Right renal cortex interstitium (tissue), 3 donors: ENCODE measurements at regions not wholly inside any gene's neighbourhood (a gene's known extent, or its start where the extent isn't known, plus 50 kb on each side); places are given as distances from the start of the nearest gene placed in this dataset.
"Not testable (repeated sequence)": the region's sequence is repeated elsewhere in the genome, so short reads cannot be mapped to it uniquely, and the experiment has no call there.

ENCODE experiments used
- DNase-seq, 3 donors: peaks; one replicate each; pipeline ENCODE4 v3.0.0-alpha.2; 2013; ENCODE audit warnings: low read depth in 3 of 3, low spot score in 2 of 3

DNA sequence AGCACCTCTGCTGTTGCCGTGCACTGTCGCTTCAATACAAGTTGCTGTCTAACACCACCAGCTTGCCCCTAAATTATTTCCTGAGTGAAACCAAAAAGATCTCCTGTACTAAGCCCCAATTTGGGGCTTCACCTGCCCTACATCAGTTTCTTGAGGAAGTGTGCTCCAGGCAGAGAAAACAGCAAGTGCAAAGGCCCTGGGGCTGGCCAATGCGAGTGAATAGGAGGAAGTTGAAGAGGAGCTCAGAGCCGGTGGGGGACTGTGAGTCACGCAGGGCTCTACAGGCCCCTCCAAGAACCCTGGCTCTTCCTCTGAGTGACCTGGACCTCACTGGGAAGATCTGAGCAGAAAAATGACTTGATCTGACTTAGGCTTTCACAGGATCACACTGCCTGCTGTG is 117.2 kb downstream of the IPO8 start:
- no peak for DNase-seq

DNA sequence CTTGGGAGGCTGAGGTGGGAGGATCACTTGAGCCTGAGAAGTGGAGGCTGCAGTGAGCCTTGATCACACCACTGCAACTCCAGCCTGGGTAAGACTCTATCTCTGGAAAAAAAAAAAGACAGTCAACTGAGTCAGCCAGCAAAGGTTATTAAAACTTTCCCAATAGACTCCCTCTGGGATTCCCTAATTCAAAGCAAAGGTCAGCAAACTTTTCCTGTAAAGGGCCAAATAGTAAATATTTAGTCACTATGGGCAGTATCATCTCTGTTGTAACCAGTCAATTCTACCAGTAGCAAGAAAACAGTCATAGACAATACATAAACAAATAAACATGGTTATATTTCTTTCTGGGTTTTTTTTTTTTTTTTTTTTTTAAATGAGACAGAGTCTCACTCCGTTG is 122.5 kb downstream of the IPO8 start:
- DNase-seq: no peak

DNA sequence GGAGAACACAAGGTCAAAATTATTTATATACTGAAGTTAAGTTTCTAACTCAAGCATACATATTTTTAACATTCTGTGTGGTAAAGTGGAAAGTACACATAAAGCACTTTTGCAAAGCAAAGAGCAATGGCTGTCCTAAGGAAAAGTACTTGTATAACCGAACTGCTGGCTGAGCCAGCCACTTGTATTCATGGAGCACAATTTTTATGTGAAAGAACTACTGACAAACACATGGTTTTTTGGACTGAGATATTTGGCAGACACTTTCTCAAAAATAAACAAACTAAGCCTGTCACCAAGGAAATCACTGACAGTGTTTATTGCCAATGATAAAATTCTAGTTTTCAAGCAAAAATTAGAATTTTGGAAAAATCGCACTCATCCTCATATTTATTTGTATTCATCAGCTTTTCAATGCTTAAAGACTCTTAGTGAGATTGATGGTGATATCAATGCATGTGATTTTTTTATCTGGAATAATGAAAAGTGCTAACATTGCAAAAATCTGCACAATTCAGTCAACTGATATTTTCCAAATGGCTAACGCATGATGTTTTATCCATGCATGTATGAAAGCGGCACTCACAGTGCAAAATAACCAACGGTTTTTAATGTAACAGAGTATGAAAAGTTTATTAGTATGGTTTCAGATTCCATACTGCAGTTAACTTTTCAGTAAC is 125.3 kb downstream of the IPO8 start:
- DNase-seq: no peak

DNA sequence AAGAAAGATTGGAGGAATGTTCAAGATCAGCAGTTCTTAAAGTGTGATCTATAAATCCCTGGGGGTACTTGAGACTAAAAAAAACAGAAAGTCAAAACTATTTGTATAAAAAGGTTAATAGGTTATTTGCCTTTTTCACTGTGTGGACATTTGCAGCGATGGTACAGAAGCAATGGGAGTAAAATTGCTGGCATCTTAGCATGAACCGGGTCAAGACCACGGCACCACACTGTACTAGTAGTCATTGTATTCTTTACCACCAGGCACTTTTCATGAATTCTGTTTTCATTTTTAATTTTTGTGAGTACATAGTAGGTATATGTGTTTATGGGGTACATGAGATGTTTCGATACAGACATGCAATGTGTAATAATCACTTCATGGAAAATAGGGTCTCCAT is 126.2 kb downstream of the IPO8 start:
- DNase-seq: no peak

DNA sequence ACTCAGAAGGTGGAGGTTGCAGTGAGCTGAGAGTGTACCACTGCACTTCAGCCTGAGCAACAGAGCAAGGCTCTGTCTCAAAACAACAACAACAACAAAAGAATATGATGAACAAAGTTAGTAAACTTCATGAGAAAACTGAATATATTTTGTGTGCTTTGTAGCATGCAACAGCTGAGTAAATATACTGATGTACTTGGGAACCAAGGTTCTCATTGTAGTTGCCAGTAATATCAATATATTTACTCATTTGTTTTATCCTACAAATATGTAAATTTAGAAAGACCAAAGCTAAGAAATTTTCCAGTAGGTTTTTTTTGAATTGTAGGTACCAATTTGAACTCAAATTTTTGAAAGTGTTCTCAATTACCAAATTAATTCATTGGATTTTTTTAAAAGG is 127.2 kb downstream of the IPO8 start:
- DNase-seq: no peak

DNA sequence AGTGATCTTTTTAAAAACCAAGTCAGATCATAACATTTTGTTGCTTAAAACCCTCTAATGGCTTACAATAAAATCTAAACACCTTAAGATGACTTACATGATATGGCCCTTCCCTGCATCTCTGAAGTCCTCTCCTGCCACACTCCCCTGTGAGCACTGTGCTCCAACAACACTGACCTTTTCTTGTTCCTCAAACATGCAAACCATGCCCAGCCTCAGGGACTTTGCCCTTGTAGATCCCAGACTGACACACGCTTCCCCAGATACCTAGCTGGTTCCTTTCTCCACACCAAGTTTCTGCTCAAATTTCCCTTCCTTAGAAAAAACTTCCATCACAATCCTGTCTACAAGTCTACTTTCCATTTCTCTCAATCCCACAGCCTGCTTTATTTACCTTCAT is 128.6 kb downstream of the IPO8 start:
- no peak for DNase-seq

DNA sequence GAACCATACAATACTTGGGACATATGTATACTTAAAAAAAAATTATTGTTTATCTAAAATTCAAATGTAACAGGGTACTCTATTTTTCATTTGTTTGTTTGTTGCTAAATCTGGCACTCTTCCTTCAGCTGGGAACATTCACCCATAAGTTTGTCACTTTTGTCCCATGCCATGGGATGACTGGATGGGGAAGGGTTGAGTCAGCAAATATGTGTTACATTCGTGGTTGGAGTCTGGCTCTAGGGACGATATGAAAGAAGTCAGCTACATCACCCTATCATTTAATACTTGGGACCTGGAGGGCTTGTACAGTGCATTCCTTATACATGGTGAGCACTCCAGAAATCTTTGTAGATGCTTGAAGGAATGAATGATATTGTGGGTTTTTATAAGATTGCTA is 131.3 kb downstream of the IPO8 start:
- DNase-seq: no peak

DNA sequence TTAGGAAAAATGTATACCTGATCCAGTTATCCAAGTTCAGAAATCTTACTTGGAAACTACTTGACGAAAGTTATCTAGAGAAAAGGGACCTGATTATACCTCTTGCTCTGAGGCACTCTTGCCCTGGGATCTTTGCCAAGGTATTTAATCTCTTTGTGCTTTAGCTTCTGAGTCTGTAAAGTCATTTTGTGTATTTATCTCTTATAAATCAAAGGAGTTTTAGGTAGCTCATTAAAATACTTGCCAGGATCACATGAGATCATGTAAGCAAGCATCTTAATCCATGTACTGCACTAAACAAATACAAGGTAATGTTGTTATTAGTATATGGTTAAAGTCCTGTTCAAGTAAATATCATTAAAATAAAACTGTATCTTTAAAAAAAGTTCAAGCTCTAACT is 147.5 kb downstream of the IPO8 start:
- no peak for DNase-seq

DNA sequence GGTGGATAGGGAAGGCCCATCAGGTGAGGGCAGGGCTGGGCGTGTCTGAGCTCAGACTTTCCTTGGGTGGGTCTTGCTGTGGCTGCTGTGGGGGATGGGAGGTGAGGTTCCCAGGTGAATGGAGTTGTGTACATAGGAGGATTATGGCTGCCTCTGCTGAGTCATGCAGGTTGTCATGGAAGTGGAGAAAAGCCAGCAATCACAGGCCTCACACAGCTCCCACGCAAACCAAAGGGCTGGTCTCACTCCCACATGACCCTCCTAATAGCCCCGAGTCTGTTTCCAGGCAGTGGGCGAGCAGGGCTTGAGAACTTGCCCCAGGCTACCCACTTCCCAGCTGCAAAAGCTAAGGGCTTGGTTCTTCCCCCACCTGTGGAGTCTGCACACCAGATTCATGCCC is 149.5 kb downstream of the IPO8 start:
- DNase-seq: no peak

DNA sequence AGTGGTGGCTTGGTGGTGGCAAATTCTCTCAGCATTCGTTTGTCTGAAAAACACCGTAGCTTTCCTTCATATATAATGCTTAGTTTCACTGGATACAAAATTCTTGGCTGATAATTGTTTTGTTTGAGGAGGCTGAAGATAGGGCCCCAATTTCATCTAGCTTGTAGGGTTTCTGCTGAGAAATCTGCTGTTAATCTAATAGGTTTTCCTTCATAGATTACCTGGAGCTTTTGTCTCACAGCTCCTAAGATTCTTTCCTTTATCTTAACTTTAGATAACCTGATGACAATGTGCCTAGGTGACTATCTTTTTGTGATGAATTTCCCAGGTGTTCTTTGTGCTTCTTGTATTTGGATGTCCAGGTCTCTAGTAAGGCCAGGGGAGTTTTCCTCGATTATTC is 151.0 kb downstream of the IPO8 start:
- not testable (repeated sequence) for DNase-seq

DNA sequence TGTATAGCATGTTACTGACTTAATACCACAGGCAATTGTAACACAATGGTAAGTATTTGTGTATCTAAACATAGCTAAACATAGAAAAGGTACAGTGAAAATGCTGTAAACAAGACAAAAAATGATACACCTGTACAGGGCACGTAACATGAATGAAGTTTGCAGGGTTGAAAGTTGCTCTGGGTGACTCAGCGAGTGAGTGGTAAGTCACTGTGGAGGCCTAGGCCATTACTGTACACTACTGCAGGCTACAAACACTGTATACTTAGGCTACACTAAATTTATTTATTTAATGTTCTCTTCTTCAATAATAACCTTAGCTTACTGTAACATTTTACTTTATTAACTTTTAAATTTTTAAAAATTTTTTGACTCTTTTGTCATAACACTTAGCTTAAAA is 158.4 kb downstream of the IPO8 start:
- DNase-seq: no peak

DNA sequence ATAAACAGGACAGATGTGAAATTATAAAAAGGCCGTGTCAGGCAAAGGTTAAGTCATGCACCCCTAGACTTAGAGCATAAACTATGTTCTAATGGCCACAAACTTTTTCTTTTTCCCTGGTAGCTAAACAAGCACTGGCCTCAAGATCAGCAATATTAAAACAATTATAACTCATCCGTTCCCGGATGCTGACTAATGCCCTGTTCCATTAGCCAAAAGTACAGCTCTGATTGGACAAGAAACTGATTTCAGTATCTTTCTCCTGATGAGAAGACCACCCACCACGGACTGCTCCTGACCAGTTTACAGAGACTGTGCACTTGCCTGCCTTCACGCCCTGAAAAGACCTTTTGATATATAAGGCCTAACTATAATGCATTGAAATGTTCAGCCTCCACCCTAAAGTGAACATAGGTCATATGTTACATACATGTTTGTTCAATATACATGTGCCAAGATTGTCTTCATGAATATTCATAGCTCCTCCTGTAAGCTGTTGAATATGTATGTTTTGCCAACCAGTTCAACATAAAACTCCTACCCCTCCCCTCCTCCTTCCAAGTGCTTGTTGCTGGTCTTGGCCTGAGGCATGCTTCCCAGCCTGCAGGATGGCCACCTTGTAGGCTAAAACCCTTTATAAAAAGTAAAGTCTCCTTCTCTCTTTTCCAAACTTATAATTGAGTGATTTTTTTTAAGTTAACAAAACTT is 162.0 kb downstream of the IPO8 start:
- no peak for DNase-seq

DNA sequence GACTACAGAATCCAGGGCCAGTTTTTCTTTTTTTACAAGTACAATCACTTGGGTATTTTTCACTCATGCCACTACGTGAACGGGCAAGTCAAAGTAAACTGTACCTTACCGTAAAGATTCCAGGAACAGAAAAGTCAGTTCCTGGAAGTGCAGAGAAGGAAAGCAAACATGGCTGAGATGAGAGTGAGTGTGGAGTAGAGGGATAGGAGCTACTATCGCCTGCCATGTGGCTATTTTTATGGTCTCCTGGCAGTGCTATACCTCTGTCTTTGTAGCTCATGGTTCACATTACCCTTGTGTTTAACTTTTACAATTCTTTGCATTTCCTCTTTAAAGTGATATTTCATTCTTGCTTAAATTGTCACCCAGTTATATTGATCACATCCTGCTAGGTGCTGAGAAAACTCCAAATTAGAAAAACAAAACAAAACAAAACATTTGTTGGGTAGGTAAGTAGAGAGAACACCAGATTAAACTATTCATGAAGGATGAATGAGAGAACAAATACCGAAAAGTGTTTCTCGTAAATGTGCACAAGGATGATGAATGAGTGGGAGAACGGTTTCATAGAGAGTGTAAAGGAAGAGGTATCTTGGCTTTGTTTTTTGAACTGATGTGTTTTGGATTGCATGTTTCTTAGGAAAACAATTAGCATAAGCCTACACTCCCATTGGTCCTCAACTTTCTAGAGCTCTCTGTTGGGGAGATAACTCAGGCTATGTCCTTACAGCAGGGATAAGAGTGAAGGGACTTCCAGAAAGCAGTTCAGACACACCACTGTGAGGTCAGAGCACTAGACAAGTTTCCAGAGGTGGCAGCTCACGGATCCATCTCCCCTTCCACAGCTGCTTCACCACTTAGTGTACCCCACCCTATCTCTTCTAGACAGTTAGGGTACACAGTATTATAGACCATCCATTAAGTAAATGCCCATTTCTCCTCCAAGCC is 163.7 kb downstream of the IPO8 start:
- DNase-seq: no peak

DNA sequence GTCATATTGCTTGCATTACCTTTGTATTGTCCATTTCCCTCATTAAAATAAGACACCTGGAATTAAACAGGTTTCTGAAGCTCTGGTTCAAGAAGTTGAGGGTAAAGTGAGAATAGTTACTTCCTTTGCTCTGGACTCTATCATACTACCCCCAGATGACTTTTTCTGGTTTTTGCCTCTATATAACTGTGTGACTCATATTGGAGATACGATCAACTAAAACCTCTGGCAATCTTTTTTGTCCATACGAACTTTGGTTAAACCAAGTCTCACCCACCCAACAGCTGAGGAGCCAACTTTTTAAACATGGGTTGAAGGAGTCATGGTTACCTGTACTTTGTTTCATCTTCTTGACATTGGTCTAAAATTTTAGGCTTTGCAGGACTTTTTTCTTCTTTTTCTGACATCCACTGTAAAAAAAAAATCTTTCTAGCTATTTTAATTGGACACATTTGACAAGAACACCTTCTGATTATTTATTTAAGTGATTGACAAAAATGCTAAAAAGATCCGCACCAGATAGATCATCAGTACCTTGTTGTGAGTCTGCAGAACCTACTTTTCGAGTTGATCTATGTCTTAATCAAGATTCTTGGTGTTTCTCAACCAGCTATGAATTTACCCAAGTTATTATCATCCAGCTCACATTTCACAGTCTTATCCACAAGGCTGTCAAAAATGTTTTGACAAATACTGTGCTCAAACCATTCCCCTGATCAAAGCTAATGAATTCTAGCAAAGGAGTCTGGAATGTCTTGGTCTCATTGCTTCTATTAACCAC is 166.0 kb downstream of the IPO8 start:
- no peak for DNase-seq

DNA sequence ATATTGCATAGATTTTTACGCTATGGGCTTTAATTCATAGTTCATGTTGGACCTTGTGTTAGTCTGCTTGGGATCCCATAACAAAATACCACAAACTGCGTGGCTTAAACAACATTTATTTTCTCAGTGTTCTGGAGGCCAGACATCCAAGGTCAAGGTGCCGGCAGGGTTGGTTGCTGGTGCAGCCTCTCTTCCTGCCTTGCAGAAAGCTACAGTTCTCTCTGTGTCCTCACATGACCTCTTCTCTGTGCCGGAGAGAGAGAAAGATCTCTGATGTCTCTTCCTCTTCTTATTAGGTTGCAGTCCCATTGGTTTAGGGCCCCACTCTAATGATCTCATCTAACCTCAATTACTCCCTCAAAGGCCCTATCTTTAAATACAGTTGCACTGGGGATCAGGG is 170.5 kb downstream of the IPO8 start:
- DNase-seq: no peak

DNA sequence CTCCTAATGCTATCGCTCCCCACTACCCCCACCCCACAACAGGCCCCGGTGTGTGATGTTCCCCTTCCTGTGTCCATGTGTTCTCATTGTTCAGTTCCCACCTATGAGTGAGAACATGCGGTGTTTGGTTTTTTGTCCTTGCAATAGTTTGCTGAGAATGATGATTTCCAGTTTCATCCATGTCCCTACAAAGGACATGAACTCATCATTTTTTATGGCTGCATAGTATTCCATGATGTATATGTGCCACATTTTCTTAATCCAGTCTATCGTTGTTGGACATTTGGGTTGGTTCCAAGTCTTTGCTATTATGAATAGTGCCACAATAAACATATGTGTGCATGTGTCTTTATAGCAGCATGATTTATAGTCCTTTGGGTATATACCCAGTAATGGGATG is 175.4 kb downstream of the IPO8 start:
- DNase-seq: not testable (repeated sequence)

DNA sequence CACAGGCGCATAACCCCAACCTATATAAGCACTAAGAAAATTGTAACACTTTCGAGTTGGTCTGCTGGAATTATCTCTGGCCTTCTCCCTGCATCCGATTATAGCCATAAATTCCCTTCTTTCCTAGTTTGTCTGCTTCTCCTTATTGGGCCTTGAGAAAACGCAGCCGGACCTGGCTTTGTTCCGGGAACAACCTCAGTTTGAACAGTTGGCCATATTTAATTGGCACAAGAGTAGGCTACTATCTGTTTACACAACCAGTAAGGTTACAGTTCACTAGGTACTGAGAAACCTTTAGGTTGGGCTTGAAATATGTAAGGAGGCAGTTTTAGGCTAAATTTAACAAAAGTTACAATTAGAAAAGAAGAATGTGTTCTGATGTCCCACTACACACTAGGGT is 176.1 kb downstream of the IPO8 start:
- no peak for DNase-seq

DNA sequence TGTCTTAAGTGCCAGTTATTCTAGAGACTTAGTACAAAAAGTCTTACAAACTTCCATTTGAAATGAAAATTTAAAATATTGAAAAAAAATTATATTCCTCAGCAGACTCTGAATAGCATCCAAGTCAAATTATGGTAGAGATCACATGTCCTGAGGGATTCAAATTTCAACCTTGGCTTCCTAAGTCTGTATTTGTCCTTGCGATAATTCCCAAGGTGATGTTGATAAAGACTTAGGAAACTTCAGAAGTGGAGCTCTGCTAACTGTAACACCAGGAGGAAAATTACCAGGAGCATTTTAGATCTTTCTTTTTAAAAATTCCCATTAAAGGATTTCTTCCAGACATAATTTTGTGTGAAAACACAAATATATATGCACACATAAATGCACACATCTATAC is 178.3 kb downstream of the IPO8 start:
- no peak for DNase-seq

DNA sequence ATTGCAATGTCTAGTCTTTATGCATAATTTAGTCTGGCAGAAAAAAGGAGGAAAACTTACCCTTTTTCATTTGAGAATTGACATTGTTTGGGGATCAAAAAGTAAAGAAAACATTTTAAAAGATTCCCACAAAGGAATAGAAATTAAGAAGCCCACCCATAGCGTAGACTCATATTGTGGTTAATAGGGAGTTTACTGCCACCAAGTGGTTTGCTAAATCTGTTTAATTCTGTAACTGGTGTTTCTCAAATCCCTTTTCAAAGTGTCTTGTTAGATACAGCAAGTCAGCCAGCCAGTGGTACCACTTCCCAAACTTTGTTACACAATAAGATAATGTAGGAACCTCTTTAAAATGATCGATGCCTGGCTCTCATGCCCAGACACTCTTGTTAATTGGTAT is 180.3 kb downstream of the IPO8 start:
- DNase-seq: peak in 2 of 3 donors; percentile 30 to 36

DNA sequence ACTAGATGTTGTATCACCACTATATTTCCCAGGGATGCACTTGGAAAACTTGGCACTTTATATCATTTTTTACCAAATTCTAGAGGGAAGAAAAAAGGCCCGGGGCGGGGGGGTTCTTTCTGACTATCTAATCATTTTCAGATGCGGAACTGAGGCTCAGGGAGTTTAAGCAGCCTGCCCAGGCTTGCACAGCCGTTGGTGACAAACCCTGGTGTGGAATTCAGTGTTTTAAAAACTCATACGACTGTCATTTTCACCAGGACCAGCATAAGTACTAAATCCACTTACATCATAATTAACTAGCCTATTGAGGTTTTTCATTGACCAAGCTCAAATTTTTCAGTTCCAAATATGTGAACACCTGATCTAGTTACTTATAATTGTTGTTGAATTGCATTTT is 181.0 kb downstream of the IPO8 start:
- no peak for DNase-seq
